Skeletal muscle tissue (tissue), 3 donors: ENCODE measurements at regions not wholly inside any gene's neighbourhood (a gene's known extent, or its start where the extent isn't known, plus 50 kb on each side); places are given as distances from the start of the nearest gene placed in this dataset.

Experiments
- H3K27ac ChIP-seq: one replicate; pipeline ENCODE4 v1.7.0; 2013; ENCODE audit warnings: mild to moderate bottlenecking, low read depth, low read length, inconsistent platforms
- H3K27me3 ChIP-seq, 3 donors: one replicate each; pipeline ENCODE4 v1.7.0; 2013; ENCODE audit warnings: low read length in 3 of 3; ENCODE audit not compliant: control insufficient read depth in 3 of 3, insufficient read depth in 3 of 3
- H3K36me3 ChIP-seq, 3 donors: one replicate each; pipeline ENCODE4 v1.7.0; 2013; ENCODE audit warnings: low read length in 3 of 3; ENCODE audit not compliant: control insufficient read depth in 3 of 3, insufficient read depth in 3 of 3
- H3K4me1 ChIP-seq, 3 donors: one replicate each; pipeline ENCODE4 v1.7.0; 2013; ENCODE audit warnings: low read length in 3 of 3, mild to moderate bottlenecking in 3 of 3; ENCODE audit not compliant: control insufficient read depth in 3 of 3, insufficient read depth in 3 of 3
- H3K4me3 ChIP-seq, 3 donors: one replicate each; pipeline ENCODE4 v1.7.0; 2013; ENCODE audit warnings: low read length in 3 of 3
- H3K9ac ChIP-seq, 3 donors: one replicate each; pipeline ENCODE4 v1.7.0; 2013; ENCODE audit warnings: low read length in 3 of 3, mild to moderate bottlenecking in 3 of 3, moderate library complexity in 2 of 3, low read depth in 1 of 3
- H3K9me3 ChIP-seq, 3 donors: one replicate each; pipeline ENCODE4 v1.7.0; 2013; ENCODE audit warnings: low read length in 3 of 3; ENCODE audit not compliant: control insufficient read depth in 3 of 3
- donor health status: Osteomylitis.

DNA sequence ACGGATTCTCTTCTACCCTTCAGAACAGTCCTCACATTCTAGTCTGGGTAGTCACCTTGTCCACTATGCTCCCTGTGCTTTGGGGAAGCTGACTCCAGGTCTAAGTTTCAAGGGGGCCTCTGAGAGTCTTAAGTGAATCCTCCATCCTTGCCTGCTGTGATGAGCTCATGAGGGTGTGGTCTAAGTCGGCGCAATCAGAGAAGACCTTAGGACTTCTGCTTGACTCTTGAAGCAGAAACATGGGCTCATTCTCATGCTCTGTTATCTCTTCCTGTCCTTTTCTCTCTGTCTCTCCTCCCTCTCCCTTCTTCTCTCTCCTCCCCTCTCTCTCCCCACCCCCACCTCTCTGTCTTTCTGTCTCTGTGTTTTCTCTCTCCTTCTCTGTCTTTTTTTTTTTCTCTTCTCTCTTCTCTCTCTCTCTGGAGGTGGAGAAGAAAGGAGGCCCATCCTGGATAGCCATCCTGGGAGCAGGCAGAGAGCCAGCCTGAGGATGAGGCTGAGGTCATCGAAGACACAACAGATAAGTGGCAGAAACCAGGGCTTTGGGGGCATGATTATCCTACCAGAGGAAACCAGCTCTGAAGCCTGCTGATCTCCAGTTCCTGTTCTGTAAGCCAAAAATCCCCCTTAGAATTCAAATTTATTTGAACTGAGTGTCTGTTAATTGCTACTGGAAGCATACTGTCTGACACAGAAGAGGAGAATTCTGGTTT lies 245.6 kb downstream of the SIPA1L2 start:
- peaks cover under 1 to 5% (median 4%) of the 10 kb centered on the region in 3 donors for H3K4me1 ChIP-seq
- H3K27ac ChIP-seq = no peak overlapping the region
- H3K4me3 ChIP-seq = no peak overlapping the region
- H3K27me3 ChIP-seq = no peaks in the 10 kb centered on the region
- H3K36me3 ChIP-seq = no peaks in the 10 kb centered on the region
- H3K9me3 ChIP-seq = no peaks in the 10 kb centered on the region
- no peak overlapping the region for H3K9ac ChIP-seq

DNA sequence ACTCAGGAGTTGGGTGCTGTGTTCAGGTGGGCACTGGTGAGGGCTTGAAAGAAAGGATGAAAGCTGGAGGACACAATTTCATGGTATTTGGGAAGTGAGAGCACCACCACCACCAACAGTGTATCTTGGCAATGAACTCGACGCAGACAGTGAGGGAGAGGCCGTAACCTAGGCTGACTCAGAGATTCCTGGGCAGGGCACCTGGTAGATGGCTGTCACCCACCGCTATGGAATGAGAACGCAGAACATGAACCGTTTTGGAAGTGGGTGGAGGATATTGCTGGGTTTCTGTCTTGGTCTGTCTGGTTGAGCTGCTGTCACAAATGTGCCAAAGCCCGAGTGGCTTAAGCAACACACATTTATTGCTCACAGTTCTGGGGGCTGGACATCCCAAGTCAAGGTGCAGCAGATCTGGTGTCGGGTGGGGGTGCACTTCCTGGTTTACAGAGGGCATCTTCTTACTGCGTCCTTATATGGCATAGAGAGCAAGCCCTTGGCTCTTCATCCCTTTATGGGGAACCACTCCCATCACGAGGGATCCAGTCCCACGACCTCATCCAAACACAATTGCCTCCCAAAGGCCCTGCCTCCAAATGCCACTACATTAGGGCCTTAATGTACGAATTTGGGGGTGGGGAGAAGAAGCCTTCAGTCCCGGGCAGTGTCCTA lies 246.3 kb downstream of the SIPA1L2 start:
- Histone ChIP-seq H3K27me3 (no peaks in the 10 kb centered on the region), H3K9me3 (no peaks in the 10 kb centered on the region), H3K36me3 (no peaks in the 10 kb centered on the region), H3K4me1 (peaks cover 8 to 12% (median 8%) of the 10 kb centered on the region in 3 donors), H3K9ac (no peak overlapping the region), H3K27ac (no peak overlapping the region), H3K4me3 (no peak overlapping the region)

DNA sequence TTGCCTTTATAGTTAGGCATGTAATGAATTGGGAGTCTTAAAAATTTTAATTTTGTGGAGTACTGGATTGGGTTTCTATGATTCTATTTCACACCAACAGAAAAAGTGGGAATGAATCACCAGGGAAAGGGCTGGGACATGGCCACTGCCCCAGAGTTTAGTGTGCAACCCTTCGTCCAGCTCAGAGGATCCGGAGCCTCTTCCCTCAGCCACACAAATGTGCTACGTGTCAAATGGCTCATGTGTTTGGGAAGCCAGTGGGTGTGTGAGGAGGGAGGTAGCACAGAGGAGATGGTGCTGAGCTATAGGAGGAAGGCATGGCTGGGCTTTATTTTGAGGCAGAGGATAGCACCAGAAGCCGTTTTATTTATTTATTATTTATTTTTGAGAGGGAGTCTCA lies 247.3 kb downstream of the SIPA1L2 start:
- no peak overlapping the region for H3K4me3 ChIP-seq
- no peaks in the 10 kb centered on the region for H3K27me3 ChIP-seq
- H3K4me1 ChIP-seq = peaks cover 13 to 20% (median 16%) of the 10 kb centered on the region in 3 donors
- no peak overlapping the region for H3K9ac ChIP-seq
- H3K36me3 ChIP-seq = no peaks in the 10 kb centered on the region
- H3K27ac ChIP-seq = no peak overlapping the region
- H3K9me3 ChIP-seq = no peaks in the 10 kb centered on the region

DNA sequence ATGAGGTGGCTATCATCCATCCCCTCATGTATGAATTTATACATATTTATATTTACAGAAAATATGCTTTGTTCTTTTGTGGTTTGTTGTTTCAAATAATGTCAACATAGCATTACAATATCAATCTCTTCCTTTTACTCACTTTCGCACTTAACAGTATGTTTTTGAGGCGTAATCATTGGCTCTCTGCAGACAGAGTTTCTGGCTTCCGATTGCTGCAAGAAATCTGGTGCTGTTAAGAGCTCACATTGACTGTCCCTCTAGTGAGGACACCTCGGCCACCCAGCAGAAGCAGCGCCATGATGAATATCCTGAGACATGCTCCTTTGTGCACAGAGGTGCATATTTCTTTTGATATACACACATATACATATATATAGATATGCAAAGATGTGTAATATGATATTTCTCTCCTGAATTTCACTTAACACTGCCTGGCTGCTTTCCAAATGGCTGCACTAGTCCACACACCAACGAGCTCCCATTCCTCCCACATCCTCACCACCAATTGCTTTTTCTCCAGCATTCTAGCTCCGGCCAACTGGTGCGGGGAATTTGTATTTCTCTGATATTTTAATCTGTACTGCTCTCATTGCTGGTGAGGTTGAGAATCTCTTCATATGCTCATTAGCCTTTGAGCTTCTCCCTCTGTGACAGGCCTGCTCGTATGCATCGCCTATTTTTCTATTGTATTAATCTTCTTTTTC lies 248.4 kb downstream of the SIPA1L2 start:
- Histone ChIP-seq H3K27ac (no peak overlapping the region), H3K9me3 (no peaks in the 10 kb centered on the region), H3K4me3 (no peak overlapping the region), H3K27me3 (no peaks in the 10 kb centered on the region), H3K4me1 (peaks cover 20 to 29% (median 23%) of the 10 kb centered on the region in 3 donors), H3K36me3 (no peaks in the 10 kb centered on the region), H3K9ac (no peak overlapping the region)

DNA sequence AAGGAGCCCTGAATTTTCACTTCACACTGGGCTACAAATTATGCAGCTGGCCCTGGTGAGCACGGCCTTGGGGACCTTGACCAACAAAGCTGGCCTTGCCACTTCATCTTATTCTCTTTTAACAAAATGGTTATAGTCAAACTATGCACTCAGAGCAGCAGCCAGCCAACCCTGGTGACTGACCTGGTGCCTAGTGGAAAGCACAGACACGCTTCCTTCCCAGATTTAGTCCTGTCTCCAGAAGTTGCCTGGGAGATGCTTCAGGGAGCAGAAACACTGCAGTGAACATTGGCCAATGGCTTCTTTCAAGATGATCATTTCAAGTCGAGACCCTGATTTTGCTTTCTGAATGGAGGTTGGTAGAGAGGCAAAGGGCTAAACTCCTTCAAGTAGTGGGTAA lies 249.3 kb downstream of the SIPA1L2 start:
- no peak overlapping the region for H3K9ac ChIP-seq
- no peak overlapping the region for H3K4me3 ChIP-seq
- H3K36me3 ChIP-seq = no peaks in the 10 kb centered on the region
- peaks cover 23 to 30% (median 24%) of the 10 kb centered on the region in 3 donors for H3K4me1 ChIP-seq
- H3K27ac ChIP-seq = no peak overlapping the region
- H3K27me3 ChIP-seq = no peaks in the 10 kb centered on the region
- no peaks in the 10 kb centered on the region for H3K9me3 ChIP-seq

DNA sequence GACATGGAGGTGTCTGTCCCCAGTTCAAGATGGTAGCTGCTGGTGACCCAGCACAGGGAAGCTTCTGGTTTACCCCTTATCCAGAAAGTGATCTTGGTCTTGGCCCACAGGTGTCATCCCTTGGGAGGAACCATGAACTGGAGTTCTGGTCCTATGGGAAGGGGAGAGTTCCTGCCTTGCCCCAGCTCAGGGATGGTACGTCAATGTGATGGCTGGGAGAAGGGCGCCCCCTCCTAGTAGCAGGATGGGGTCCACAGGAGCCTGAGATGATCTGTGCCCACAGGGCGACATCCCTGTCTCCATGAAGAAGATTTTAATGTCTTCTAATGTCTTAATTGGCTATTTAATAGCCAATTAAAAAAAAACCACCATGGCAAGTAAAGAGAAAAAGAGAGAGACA lies 249.8 kb downstream of the SIPA1L2 start:
- no peaks in the 10 kb centered on the region for H3K9me3 ChIP-seq
- no peak overlapping the region for H3K9ac ChIP-seq
- no peak overlapping the region for H3K27ac ChIP-seq
- peaks cover 23 to 30% (median 24%) of the 10 kb centered on the region in 3 donors for H3K4me1 ChIP-seq
- H3K36me3 ChIP-seq = no peaks in the 10 kb centered on the region
- H3K27me3 ChIP-seq = no peaks in the 10 kb centered on the region
- no peak overlapping the region for H3K4me3 ChIP-seq

DNA sequence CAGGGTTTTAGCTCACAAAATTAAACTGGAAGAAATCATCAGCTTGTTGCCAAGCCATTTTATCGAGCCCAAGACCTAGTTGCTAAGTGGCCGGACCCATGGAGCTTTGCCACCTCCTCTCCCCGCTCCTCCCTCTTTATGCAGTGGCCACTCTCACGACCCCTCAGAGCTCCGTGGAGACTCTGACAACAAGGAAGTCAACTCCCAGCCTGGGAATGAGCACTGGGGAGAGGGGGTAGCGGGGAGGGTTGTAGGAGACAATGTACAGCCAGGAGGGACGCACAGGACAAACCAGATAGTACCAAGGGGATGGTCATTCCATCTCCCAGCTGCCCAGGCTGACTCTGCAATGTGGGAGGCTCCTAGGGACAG lies 250.9 kb downstream of the SIPA1L2 start:
- Histone ChIP-seq H3K27me3 (no peaks in the 10 kb centered on the region), H3K4me3 (no peak overlapping the region), H3K4me1 (peaks cover 23 to 30% (median 24%) of the 10 kb centered on the region in 3 donors), H3K9ac (no peak overlapping the region), H3K36me3 (no peaks in the 10 kb centered on the region), H3K9me3 (no peaks in the 10 kb centered on the region), H3K27ac (no peak overlapping the region)

DNA sequence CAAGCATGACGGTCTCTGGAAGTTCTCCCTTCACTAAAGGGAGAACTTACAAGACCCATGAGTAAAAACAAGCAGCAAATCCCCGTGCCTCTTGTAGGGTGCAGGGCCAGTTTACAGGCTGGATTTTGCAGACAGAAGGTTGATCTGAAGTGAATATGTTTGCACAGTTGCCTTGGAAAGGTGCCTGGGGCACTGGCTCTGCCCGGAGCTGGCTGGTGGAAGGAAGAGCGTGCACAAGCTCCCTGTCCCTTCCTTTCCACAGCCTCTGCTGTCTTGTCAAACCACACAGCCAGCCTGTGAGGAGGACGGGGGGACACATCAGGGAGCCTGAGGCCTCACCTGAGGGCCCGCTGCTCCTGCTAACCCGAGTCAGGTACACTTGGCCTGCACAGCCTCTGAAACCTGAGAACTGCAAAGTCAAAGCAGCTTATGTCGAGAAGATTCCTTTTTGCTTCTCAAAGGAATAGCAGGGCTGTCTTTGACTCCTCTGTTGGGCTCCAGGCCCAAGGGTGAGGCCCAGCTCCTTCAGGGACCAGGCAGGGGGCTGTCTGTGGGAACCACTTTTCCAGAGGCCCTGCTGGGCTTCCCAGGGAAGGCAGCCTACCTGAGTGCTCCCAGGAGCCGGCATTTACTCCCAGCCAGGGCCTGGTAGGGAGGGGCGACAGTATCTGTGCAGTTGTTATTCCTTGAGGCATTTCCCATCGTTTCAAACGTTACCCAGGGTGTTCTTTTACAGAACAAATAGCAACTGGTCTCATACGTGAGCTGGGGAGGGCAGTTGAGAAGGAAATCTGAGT lies 251.5 kb downstream of the SIPA1L2 start:
- Histone ChIP-seq H3K36me3 (no peaks in the 10 kb centered on the region), H3K4me1 (peaks cover 23 to 30% (median 24%) of the 10 kb centered on the region in 3 donors), H3K9me3 (no peaks in the 10 kb centered on the region), H3K27ac (peak overlapping the region; percentile 29), H3K9ac (peak overlapping the region in 1 of 3 donors; percentile 54), H3K4me3 (no peak overlapping the region), H3K27me3 (no peaks in the 10 kb centered on the region)

DNA sequence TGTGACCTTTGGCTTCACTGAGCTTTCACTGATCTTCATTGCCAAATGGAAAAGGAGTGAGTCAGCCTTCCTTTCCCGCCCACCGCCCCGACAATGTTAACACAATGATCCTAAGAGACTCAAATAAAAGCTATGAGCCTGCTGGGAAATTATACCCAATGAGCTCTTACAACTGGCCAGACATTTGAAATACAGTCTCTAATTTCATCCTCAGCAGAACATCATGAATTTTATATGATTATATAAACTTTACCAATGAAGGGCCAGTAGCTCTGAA lies 252.5 kb downstream of the SIPA1L2 start:
- H3K4me3 ChIP-seq = no peak overlapping the region
- peaks cover 23 to 30% (median 24%) of the 10 kb centered on the region in 3 donors for H3K4me1 ChIP-seq
- H3K36me3 ChIP-seq = no peaks in the 10 kb centered on the region
- H3K9ac ChIP-seq = no peak overlapping the region
- peak overlapping the region; percentile 43 for H3K27ac ChIP-seq
- no peaks in the 10 kb centered on the region for H3K27me3 ChIP-seq
- H3K9me3 ChIP-seq = no peaks in the 10 kb centered on the region
